ENCODE measurements at regions not wholly inside any gene's neighbourhood (a gene's known extent, or its start where the extent isn't known, plus 50 kb on each side); places are given as distances from the start of the nearest gene placed in this dataset.

DNA sequence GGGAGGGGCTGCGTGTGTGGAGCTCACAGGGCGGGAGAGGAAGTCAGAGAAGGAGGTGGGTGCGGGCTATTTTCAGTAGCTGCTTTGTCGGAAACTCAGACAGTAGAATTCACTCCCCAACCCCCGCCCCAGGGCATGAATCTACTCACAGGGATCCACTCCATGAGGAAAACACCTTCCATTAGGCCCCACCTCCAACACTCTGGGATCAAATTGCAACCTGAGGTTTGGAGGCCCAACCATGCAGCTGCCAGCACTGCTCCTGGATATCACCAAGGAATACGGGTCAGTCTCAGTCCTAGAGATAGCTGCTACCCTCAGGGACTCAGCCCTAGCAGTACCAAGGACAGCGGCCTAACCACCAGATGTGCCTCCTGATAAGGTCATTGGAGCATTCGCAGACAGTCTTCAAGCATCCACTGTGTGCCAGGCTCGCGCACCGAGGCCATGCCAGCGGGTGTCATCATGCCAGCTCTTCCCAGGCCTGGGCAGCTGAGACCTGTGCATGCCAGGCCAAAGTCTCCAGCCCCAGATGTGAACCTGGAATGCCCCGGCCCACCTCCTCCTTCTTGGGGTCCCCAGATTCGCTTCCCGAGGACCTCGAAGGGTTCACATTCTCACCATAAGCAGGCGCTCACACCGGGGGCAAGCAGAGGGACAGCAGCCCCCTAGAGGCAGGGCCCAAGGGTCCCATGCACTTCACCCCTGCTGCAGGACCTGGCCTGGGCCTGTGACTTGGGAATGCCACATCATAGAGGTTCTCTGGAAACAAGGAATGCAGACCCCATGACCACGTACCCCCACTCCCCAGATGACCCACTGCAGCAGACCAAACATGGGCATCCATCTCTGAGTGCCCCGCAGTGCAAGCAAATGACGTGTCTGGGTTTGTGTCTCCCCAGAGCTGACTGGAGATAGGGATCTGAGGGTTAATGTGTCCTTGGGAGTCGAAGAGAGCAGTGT, 102.3 kb downstream of the ADRA2C start:
- H3K4me1 ChIP-seq (replicated peaks; ENCODE audit: insufficient read depth), result no peaks in the 10 kb centered on the region
- POLR2A ChIA-PET (ENCODE audit: unreplicated experiment), result no interaction called here
- CTCF ChIA-PET, result no interaction called here
- no peaks in the 10 kb centered on the region for H3K9me2 ChIP-seq (ENCODE audit: insufficient read depth)
- H3K79me2 ChIP-seq (ENCODE audit: low read depth), result no peaks in the 10 kb centered on the region
- H3K4me2 ChIP-seq, result no peak overlapping the region
- H3K27ac ChIP-seq, result no peak overlapping the region
- H2AFZ ChIP-seq, result no peak overlapping the region
- peaks cover 63% of the 10 kb centered on the region for H3K27me3 ChIP-seq (ENCODE audit: insufficient read depth, low read depth)
- DNase-seq, result no peak
- TF ChIP-seq, protein P1, sequence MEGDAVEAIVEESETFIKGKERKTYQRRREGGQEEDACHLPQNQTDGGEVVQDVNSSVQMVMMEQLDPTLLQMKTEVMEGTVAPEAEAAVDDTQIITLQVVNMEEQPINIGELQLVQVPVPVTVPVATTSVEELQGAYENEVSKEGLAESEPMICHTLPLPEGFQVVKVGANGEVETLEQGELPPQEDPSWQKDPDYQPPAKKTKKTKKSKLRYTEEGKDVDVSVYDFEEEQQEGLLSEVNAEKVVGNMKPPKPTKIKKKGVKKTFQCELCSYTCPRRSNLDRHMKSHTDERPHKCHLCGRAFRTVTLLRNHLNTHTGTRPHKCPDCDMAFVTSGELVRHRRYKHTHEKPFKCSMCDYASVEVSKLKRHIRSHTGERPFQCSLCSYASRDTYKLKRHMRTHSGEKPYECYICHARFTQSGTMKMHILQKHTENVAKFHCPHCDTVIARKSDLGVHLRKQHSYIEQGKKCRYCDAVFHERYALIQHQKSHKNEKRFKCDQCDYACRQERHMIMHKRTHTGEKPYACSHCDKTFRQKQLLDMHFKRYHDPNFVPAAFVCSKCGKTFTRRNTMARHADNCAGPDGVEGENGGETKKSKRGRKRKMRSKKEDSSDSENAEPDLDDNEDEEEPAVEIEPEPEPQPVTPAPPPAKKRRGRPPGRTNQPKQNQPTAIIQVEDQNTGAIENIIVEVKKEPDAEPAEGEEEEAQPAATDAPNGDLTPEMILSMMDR (conservative IDR thresholded peaks at IDR 0.05), result no peak
- no peak for TF ChIP-seq EZH2 (IDR thresholded peaks at IDR 0.05; ENCODE audit: low read depth)
- intact Hi-C loops (cut with micrococcal nuclease; ENCODE audit: unreplicated experiment), result no loop called here
- no peaks in the 10 kb centered on the region for H3F3A ChIP-seq (ENCODE audit: insufficient read depth, low read depth)
- no TSS peak for BruUV-seq (replicated peaks)
- no peaks in the 10 kb centered on the region for H4K20me1 ChIP-seq (ENCODE audit: insufficient read depth)
- H3K36me3 ChIP-seq (ENCODE audit: low read depth), result no peaks in the 10 kb centered on the region
- H3K9me3 ChIP-seq (ENCODE audit: insufficient read depth, low read depth), result no peaks in the 10 kb centered on the region
- H3K4me3 ChIP-seq, result no peak overlapping the region

DNA sequence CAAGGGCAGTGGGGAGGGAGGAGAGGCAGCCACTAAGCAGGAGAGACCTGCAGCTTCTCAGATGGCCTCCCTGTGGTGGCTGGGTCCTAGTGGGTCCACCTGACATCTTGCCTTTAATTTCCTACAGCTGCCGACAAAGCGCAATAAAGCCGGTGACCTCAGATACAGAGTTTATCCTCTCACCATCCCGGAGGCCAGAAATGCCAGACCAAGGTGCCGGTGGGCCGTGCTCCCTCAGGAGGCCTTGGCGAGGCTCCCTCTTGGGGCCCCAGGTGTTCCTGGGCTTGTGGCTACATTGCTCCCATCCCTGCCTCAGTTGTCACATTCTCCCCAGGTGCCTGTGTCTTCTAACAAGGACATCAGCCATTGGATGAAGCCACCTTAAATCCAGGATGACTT, 103.0 kb downstream of the ADRA2C start:
- peaks cover 56% of the 10 kb centered on the region for H3K27me3 ChIP-seq (ENCODE audit: insufficient read depth, low read depth)
- H3K4me2 ChIP-seq, result no peak overlapping the region
- no peaks in the 10 kb centered on the region for H3K36me3 ChIP-seq (ENCODE audit: low read depth)
- H3K4me1 ChIP-seq (replicated peaks; ENCODE audit: insufficient read depth), result no peaks in the 10 kb centered on the region
- no peak overlapping the region for H3K4me3 ChIP-seq
- no peak for TF ChIP-seq EZH2 (IDR thresholded peaks at IDR 0.05; ENCODE audit: low read depth)
- TF ChIP-seq, protein P1 (conservative IDR thresholded peaks at IDR 0.05), result no peak
- POLR2A ChIA-PET (ENCODE audit: unreplicated experiment), result no interaction called here
- DNase-seq, result no peak
- H3K9me3 ChIP-seq (ENCODE audit: insufficient read depth, low read depth), result no peaks in the 10 kb centered on the region
- no peak overlapping the region for H2AFZ ChIP-seq
- CTCF ChIA-PET, result no interaction called here
- BruUV-seq (replicated peaks), result no TSS peak
- H3K9me2 ChIP-seq (ENCODE audit: insufficient read depth), result no peaks in the 10 kb centered on the region
- intact Hi-C loops (cut with micrococcal nuclease; ENCODE audit: unreplicated experiment), result no loop called here
- H3F3A ChIP-seq (ENCODE audit: insufficient read depth, low read depth), result no peaks in the 10 kb centered on the region
- no peak overlapping the region for H3K27ac ChIP-seq
- no peaks in the 10 kb centered on the region for H4K20me1 ChIP-seq (ENCODE audit: insufficient read depth)
- H3K79me2 ChIP-seq (ENCODE audit: low read depth), result no peaks in the 10 kb centered on the region

DNA sequence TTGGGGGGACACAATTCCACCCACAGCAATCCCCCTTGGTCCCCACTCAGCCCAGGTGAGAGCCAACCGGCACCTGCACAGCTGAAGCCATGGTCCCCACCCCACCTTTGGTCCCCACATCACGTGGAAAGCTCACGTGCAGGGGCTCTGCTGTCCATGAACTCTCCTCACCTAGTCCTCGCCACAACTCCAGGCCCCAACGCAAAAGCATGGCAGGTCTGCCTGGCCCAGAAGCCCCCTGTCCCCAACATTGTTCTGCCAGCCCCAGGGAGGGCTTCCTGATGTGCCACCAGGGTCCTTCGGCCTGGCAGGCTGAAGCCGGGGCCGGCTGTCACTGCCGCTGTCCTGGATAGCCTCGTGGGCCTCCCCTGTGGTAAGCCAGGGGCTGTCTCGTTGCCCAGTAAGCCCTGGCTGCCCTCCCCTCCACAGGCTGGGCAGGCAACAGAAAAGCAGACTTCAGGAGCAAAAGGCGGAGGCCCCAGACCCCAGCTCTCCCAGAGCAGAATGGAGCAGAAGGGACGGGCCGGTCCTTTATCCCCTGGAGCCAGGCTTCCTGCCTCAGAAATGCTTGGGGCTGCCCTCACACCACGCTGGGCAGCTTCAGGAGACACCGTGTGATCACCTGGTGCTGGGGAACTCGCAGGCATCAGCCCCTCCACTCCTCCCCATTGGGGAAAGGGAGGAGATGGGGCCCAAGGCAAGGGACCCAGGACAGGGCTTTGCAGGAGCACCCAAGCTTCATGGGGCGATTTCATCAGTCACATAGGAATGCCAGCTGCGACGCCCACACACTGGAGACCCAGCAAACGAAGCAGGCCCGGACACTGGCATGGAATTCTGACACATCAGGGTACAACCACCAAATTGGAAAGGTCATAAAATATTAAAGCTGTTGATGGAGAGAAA, 103.7 kb downstream of the ADRA2C start:
- Histone ChIP-seq H3K9me3 (ENCODE audit: insufficient read depth, low read depth) (no peaks in the 10 kb centered on the region), H3K4me3 (no peak overlapping the region), H3K4me1 (replicated peaks; ENCODE audit: insufficient read depth) (no peaks in the 10 kb centered on the region), H3K27ac (no peak overlapping the region), H4K20me1 (ENCODE audit: insufficient read depth) (no peaks in the 10 kb centered on the region), H3K4me2 (no peak overlapping the region), H2AFZ (no peak overlapping the region), H3K27me3 (ENCODE audit: insufficient read depth, low read depth) (peaks cover 55% of the 10 kb centered on the region), H3K36me3 (ENCODE audit: low read depth) (no peaks in the 10 kb centered on the region), H3K79me2 (ENCODE audit: low read depth) (no peaks in the 10 kb centered on the region), H3K9me2 (ENCODE audit: insufficient read depth) (no peaks in the 10 kb centered on the region), H3F3A (ENCODE audit: insufficient read depth, low read depth) (no peaks in the 10 kb centered on the region)
- BruUV-seq (replicated peaks), result no TSS peak
- intact Hi-C loops (cut with micrococcal nuclease; ENCODE audit: unreplicated experiment), result no loop called here
- no peak for TF ChIP-seq EZH2 (IDR thresholded peaks at IDR 0.05; ENCODE audit: low read depth)
- CTCF ChIA-PET, result no interaction called here
- POLR2A ChIA-PET (ENCODE audit: unreplicated experiment), result no interaction called here
- DNase-seq, result no peak

All from PC-9 (cell line).